Daoy (cell line): ENCODE measurements at regions not wholly inside any gene's neighbourhood (a gene's known extent, or its start where the extent isn't known, plus 50 kb on each side); places are given as distances from the start of the nearest gene placed in this dataset.
A peak's percentile ranks its signal among the peaks of the same experiment; 100 is the strongest.

Source experiments
- DNase-seq: peaks from one replicate; pipeline ENCODE4 v3.0.0-alpha.2; 2015; ENCODE audit warnings: low read depth

DNA sequence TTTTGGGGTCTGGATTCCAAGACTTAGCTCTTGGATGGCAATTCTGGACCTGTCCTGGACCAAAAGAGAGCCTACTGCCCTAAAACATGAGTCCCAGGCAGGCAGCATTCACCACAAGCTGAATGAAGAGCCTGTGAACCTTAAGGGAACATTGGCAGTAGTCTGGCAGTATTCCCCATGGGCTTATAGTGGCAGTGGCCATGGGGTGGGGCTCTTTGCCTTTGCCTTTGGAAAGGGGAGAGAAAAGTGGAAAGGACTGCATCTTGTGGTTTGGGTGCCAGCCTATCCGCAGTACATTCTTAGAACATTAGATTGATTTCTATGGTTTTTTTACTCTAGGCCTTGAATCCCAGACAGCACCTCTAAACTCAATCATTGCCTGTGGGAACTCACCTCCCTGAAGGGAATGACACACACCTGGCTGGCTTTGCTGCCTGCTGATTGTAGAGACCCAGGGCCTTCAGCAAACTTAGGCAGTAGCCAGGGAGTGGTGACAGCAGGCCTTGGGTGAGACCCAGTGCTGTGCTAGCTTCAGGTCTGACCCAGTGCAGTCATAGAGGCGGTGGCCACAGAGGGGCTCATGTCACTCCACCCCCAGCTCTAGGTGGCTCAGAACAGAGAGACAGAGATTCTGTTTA, 216.3 kb downstream of the CETN3 start:
- DNase-seq: no peak

GRCh38 chr5:90191352-90192045, 218.1 kb downstream of the CETN3 start:
- no peak for DNase-seq

DNA sequence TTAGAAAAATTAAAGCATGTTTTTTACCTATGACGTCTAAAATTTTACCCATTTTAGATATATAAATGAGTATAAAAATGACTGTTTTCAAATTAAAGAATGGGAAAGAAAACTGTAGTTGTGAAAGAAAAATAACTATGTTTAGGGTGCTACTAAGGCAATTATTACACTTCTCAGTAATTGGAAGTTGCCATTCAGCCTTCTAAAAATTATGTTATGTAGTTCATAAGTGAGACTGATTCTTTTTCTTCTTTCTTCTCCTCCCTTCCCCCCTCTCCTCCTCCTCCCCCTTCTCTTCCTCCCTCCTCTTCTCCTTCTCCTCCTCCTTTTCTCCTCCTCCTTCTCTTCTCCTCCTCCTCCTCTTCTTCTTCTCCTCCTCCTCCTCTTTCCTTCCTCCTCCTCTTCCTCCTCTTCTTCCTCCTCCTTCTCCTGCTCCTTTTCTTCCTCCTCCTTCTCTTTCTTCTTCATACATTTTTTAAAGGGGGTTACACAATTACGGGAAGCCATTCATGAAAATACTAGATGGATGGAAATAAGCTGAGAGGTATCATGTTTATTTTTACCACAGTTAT, 223.6 kb downstream of the CETN3 start:
- DNase-seq: no peak

GRCh38 chr5:90184764-90185163, 224.8 kb downstream of the CETN3 start:
- no peak for DNase-seq

GRCh38 chr5:90182726-90183125, 226.8 kb downstream of the CETN3 start:
- DNase-seq: no peak

- DNase-seq: no peak
These were observed 235.3 kb downstream of the CETN3 start for GRCh38 chr5:90174236-90174635.

DNA sequence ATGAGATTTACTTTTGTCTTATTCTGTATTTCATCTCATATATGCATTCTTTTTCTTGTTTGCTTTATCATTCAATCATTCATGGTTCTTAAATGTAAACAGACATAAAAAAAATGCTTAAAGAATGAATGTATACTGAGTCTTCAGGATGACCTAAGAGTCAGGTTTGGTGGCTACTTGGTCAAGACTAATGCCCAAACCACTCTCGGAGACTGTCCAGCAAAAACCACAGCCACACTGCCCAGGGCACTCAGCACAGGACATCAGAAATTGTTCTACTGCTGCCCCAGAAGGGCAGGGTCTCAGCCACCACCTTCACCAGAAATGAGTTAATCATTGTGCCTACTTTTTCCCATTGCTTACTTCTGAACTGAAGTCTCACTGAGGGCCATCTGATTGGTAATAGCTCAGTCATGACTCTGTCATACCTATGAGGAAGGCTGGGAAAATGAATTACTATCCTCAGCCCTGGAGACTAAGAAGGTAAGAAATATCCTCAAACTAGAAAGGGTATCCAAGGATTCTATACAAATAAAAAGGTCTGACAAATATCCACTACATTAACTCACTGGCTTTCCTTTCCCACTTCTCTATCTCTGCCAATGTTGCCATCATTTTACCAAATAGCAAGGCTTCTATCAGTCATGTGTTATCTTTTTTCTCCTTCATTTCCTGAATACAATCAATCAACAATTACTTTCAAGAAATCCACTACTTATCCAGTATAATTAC, 236.1 kb downstream of the CETN3 start:
- DNase-seq: no peak

DNA sequence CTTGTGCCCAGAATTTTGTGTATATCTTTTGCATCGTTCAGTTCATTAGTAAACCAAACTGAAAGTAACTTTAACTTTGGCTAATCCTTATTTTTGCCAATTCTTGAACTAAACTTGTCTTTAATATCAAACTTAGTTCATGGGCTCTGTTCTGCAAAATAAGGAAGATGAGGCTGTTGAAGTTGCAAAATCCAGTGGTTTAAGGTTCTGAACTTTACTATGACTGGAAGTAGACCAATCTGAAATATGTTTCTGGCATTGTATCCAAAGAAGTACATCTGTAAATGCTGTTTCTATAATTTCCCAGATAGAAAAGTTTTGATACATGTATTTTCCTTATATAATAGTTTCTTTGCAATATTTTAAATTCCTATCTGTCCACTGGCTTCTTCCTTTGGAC, 238.1 kb downstream of the CETN3 start:
- DNase-seq: no peak

DNA sequence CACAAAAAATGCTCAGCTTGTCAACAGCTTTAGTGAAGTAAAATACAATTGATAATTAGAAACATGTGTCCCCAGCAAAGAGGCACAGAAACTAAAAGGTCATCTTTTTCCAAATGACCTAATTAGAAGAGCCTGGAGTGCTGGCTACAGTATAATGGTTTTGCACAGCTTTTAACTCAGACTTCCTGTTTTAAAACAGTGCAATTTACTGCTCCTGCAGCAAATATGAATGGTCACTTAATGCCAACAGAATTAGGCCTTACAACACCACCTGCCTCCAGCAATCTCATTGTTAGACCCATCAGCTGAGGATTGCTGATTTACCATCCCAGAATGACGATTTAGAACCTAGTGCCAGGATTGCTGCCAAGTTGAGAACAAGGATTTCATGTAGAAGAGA, 239.3 kb downstream of the CETN3 start:
- DNase-seq: no peak

DNA sequence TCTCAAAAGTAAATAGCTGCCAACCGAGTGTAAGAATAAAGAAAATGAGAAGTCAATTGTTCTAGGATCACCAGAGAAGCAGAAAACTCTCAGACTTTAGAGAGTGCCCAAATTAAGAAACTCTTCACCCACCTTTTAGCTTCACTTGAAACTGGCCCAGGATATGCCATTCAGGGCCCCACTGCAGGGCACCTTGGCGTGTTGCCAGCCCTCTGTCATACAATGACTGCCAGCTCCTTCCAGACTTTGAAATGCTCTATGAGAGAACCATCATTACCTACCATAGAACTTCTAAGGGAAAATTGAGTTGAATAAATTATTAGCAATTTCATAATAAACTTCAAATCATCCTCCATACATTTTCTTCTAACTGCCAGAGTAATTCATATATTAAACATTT, 240.5 kb downstream of the CETN3 start:
- DNase-seq: no peak

DNA sequence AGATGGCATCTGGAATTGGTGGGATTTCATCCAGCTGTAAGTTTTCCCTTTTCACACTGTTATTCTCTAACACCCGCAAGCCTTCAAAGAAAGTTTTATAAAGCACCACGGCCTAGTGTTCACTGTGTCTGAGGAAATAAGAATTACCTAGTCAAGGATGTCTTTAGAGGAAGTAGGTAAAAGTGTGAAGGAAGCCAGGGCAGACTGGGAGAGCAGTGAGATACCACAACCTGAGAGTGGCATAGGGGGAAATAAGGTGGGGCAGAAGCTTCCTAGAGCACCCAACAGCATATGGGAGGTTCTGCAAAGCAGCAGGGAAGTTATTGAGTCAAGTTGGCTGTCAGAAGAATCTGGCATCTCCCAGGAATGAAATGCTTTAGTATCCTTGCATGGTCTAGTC, 241.2 kb downstream of the CETN3 start:
- DNase-seq: no peak

- no peak for DNase-seq
These were observed 242.7 kb downstream of the CETN3 start for GRCh38 chr5:90166816-90167215.

DNA sequence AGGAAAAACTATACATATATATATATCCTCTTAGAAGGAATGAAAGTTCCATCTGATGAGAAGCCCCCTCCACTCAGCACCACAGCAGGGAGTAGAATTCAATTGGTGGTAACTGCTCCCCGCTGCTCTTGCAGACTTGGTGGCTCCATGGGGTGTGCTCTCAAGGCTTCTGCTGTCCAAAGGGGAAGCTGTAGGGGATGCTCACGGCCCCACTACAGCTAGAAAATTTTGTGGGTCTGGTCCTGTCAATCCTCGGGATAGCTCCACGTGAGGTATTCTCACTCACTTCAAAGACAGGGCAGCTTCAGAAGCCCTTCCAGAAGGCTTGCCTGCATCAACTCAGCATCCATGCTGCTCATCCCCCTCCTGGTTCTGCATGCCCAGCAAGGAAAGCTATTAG, 247.2 kb downstream of the CETN3 start:
- no peak for DNase-seq

DNA sequence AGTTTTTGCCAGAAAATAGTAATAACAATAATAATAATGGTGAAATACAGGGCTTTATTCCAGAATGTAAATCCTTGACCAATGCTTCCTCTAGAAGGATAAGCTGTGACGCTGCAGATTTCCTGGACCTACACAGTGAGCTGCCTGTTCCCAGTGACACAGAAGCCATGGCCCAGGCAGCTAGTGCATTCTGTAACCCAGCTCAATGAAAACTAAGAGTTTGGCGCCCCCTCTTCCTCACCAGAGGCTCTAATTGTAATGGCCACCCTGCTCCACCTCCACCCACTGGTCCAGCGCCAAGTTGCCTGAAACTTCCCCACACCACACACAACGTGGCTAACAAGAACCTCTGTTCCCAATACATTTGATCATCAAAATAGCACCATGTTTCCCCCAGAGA, 248.1 kb downstream of the CETN3 start:
- DNase-seq: peak; percentile 66

GRCh38 chr5:90158131-90158530, 251.4 kb downstream of the CETN3 start:
- DNase-seq: no peak

- no peak for DNase-seq
These were observed 256.5 kb downstream of the CETN3 start for GRCh38 chr5:90153031-90153430.

GRCh38 chr5:90144625-90145327, 264.8 kb downstream of the CETN3 start:
- DNase-seq: peak; percentile 19

GRCh38 chr5:90142541-90142940, 267.0 kb downstream of the CETN3 start:
- DNase-seq: no peak

- no peak for DNase-seq
These were observed 267.6 kb downstream of the CETN3 start for GRCh38 chr5:90141984-90142383.

- no peak for DNase-seq
These were observed 272.5 kb downstream of the CETN3 start for GRCh38 chr5:90136952-90137528.

GRCh38 chr5:90135779-90136378, 273.7 kb downstream of the CETN3 start:
- DNase-seq: peak; percentile 32
